ENCODE measurements at regions not wholly inside any gene's neighbourhood (a gene's known extent, or its start where the extent isn't known, plus 50 kb on each side); places are given as distances from the start of the nearest gene placed in this dataset.

DNA sequence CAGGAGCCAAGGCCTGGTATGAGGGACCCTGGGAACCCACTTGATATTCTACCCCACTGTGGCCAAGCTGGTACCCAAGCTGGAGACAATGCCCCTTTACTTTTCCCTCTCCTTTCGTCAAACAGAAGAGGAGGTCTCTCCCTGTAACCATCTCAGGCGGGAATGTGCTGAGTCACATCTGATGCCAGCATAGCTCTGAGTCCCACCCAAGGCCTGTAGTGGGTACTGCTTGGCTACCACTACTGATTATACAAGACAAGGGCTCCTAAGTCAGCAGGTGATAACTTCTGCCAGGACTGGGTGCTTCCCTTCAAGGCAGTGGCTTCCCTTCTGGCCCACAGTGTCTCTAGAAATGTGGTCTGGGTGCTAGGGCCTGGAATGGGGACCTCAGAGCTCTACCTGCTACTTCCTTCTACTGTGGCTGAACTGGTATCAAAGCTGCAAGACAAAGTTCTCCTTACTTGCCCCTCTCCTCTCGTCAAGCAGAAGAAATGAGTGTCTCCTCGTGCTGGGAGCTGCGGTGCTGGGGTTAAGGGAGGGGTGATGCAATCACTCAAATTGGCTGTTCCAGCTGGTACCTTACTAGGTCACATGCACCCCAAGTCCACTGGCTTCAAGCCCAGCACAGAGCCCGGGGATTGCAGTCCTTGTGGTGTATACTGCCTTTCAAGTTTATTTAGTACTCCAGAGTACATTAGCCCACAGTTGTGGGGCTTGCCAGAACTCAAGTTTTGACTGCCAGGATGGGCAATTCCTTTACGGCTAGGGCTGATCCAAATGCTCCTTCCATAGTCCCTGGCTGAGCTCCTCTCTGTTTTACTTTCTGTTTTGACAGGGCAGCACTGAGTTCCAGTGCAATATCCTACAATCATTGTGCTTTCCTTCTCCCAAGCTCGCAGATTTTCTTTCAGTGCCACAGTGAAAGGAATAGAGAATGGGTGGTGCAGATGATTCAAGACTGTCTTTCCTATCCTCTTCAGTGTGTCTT, 419.7 kb upstream of the CNTN5 start:
- TF ChIP-seq, protein P1, sequence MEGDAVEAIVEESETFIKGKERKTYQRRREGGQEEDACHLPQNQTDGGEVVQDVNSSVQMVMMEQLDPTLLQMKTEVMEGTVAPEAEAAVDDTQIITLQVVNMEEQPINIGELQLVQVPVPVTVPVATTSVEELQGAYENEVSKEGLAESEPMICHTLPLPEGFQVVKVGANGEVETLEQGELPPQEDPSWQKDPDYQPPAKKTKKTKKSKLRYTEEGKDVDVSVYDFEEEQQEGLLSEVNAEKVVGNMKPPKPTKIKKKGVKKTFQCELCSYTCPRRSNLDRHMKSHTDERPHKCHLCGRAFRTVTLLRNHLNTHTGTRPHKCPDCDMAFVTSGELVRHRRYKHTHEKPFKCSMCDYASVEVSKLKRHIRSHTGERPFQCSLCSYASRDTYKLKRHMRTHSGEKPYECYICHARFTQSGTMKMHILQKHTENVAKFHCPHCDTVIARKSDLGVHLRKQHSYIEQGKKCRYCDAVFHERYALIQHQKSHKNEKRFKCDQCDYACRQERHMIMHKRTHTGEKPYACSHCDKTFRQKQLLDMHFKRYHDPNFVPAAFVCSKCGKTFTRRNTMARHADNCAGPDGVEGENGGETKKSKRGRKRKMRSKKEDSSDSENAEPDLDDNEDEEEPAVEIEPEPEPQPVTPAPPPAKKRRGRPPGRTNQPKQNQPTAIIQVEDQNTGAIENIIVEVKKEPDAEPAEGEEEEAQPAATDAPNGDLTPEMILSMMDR (IDR thresholded peaks at IDR 0.05): no peak
- TF ChIP-seq EZH2 (IDR thresholded peaks at IDR 0.05): no peak
